Epithelial cell of prostate (primary cell): ENCODE measurements at regions not wholly inside any gene's neighbourhood (a gene's known extent, or its start where the extent isn't known, plus 50 kb on each side); places are given as distances from the start of the nearest gene placed in this dataset.
"Not testable (repeated sequence)": the region's sequence is repeated elsewhere in the genome, so short reads cannot be mapped to it uniquely, and the experiment has no call there.

Source experiments
- DNase-seq: peaks from one replicate; pipeline ENCODE4 v3.0.0-alpha.2; 2011; ENCODE audit warnings: low read depth, low spot score
- H3K27ac ChIP-seq: fragments of 450-650 bp; 2 replicates; pipeline ENCODE4 v1.5.1; 2017; ENCODE audit warnings: mild to moderate bottlenecking

DNA sequence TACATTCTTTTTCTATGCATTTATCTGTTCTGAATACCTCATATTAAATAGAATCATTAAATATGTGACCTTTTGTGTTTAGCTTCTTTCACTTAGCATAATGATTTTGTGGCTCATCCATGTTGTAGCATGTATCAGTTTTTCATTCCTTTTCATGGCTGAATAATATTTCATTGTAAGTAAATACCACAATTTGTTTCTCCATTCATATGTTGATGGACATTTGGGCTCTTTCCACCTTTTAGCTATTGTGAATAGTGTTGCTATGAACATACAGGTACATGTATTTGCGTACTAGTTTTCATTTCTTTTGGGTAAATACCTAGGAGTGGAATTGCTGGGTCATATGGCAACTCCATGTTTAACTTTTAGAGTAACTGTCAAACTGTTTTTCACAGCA is 85.1 kb downstream of the GNL3L start:
- DNase-seq: no peak
- H3K27ac ChIP-seq: no peak overlapping the region

DNA sequence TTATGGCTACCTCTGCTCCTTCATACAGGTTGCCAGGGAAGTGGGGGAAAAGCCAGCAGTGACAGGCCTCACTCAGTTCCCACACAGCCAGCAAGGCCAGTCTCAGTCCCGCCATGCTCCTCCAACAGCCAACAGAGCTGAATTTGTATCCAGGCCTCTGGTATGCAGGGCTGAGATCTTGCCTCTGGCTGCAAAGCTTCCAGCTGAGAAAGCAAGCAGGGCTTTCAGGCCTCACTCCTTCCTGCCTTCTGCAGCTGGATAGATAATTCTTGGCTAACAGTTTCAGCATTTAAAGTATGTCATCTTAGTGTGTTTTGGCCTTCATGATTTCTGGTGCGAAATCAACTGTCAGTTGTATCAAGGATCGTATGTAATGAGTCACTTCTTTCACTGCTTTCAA is 103.6 kb downstream of the GNL3L start:
- no peak overlapping the region for H3K27ac ChIP-seq
- no peak for DNase-seq

DNA sequence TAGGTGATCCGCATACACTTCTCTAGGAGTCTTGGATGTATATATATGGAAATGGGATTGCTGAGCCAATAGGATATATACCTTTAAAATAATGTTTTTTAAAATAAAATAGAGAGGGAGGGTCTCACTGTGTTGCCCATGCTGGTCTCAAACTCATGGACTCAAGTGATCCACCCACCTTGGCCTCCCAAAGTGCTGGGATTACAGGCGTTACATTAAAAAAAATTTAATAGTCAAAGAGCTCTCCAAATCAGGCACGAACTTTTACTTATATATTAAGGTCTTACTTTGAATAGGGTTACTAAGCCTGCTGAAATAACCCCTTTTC is 109.0 kb downstream of the GNL3L start:
- no peak for DNase-seq
- H3K27ac ChIP-seq: peak overlapping the region; percentile 87

DNA sequence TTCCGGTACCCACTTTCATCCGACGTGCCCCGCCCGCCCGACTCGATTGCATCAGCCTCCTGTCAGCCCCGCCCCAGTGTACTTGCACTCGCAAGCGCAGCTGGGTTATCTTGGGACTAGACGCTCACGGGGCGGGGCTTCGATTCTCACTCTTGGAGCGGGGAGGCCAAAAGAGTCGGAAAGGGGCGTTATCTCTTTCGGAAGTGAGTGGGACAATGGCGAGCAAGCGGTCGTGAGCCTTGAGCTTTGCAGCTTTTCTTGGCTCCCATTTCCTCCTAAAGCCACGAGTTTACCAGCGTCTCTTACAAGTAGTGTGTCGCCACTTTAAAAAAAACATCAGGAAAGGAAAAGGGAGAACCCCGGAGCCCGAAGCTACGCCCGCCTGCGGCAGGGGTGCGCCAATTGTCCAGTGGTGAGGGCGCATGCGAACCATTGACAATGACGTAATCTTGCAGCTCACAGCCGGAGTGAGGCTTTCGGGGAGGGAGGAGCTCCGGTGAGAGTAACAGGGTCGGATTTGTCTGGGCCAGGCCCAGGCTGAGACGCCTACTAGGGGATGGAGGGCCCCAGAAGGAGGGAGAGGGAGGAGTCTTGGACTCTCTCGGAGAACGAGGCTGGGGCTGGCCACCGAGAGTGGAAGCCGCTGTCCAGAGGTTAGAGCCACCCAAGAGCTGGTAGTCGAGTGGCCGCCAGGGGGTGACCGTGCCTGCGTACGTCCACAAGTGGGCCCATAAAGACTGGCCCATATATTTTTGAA is 109.5 kb downstream of the GNL3L start:
- H3K27ac ChIP-seq: peak overlapping the region; percentile 87
- peak; percentile 66 for DNase-seq

DNA sequence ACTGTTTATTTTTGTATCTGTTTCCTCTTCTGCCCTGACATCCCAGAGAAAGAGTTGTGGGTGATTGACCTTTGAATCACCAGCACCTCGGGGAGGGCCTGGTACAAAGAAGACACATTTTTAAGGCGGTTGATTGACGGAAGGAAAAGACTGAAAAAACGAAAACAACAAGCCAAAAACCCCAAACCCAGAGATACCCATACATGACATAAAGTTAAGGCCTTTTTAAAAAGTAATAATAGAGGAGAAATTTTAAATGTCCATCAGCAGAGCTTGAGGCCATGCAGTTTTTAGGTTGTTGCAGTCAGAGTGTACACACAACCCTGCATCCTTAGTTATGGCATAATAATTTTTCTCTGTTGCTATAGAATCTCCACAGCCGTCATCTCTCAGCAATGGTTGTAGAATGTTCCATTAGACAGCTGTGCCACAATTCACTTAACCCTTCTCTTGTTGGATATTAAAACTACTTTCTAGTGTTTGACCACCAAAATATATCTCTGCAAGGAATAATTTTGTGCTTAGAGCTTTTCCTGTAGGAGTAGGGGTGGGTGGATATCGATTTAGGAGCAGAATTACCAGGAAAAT is 110.2 kb downstream of the GNL3L start:
- H3K27ac ChIP-seq: peak overlapping the region; percentile 87
- no peak for DNase-seq

DNA sequence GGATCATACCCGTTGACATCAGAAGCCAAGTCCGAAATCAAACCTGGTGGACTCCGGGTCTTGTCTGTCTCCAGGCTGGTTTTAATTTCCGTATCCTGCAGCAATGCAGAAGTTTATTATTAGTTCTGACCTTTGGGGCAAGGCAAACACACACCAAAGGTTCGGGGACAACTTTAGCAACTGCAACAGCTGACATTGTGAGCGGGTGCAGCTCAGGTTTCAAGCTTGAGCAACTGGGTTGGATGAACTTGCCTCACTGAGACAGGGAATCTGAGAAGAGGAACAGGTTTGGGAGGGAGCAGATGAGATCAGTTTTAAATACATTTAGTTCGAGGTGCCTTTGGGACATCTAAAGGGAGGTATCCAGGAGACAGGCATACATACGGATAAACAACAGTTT is 110.7 kb downstream of the GNL3L start:
- no peak overlapping the region for H3K27ac ChIP-seq
- DNase-seq: no peak

DNA sequence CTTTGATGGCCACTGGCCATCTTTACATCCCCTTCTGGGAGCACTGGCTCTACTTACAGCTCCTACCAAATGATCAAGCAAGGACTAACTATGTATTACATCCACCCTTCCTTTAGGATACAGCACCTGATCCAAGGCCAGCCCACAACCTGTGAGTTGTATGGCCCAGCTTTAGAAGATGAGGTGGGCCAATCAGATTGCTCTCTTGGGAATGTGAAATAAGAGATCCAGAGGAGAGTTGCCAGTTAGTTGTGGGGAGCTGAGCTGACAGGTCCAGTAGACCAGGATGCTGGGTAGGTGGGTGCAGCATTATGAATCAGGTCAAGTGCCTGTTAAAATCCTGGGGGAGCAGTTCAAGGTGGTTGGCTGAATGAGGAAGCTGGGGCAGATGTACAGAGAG is 111.5 kb downstream of the GNL3L start:
- no peak for DNase-seq
- H3K27ac ChIP-seq: no peak overlapping the region

DNA sequence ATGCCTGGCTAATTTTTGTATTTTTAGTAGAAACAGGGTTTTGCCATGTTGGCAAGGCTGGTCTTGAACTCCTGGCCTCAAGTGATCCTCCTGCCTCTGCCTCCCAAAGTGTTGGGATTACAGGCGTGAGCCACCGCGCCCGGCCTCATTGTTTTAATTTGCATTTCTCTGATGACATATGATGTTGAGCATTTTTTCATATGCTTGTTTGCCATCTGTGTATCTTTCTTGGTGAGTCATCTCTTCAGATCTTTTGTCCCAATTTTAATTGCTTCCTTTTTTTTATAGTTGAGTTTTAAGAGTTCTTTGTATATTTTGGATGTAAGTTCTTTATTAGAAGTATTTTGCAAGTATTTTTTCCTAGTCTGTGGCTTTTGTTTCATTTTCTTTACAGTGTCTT is 117.6 kb downstream of the GNL3L start:
- DNase-seq, H3K27ac ChIP-seq: not testable (repeated sequence)

DNA sequence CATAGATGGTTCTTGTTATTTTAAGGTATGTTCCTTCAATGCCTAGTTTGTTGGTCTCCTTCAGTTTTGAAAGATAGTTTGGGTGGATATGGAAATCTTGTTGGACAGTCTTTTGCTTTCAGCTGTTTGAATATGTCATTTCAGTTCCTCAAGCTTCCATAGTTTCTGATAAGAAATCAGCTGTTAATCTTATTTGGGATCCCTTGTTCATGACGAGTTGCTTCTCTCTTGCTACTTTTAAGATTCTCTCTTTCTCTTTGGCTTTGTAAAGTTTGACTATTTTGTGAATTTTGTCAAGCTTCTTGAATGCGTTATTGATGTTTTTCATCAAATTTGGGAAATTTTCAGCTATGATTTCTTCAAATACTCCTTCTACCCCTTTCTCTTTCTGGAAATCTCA is 129.5 kb downstream of the GNL3L start:
- no peak overlapping the region for H3K27ac ChIP-seq
- no peak for DNase-seq

DNA sequence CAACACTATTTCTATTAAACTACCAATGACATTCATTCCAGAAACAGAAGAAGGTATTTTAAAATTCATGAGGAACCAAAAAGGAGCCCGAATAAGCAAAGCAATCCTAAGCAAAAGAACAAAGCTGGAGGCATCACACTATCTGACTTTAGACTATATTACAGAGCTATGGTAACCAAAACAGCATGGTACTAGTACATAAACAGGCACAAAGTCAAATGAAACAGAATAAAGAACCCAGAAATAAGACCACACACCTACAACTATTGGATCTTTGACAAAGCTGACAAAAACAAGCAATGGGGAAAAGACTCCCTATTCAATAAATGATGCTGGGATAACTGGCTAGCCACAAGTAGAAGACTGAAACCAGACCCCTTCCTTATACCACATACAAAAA is 122.3 kb downstream of the ITIH6 start:
- H3K27ac ChIP-seq: no peak overlapping the region
- no peak for DNase-seq

DNA sequence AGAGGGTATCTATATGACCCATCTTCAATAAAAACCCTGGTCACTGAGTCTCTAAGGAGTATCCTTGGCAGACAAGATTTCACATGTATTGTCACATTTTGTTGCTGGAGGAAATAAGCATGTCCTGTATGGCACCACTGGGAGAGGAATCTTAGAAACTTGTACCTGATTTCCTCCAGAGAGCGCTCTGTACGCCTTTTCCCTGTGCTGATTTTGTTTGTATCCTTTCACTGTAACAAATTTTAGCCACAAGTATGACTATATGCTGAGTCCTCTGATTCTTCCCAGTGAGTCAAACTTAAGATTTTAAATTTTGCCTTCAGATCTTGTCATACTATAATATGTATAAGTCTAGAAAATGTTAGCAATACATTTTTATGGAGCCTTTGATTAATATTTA is 102.8 kb downstream of the ITIH6 start:
- DNase-seq: no peak
- H3K27ac ChIP-seq: no peak overlapping the region

DNA sequence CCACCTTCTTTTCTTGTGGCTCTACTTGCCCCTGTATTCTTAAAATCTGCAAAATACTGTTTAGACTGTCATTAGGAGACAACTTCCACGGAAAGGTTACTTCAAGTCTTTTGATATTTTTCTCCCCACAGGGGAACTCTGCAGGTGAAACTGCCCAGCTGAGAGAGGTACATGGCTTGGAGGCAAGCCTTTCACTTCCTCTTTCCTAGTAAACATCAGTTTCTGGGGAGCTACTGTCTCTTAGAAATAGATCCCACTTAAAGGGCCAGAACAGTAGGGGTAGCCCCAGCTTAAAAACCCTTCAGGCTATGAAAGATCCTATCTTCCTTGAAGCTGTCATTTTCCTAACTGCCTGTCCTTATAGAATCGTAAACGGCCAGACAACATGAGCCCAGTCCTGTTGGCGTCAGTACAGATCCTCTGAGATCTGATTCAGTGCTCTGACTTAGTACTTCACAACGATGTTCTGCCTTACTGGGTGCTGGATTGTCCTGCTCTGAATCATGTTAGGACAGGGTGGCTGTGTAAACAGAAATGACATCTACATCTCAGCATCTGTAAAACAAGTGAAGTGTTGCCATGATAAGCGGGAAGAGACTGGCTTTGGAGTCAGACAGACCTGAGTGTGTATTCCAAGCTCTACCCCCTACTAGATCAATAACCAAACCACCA is 102.1 kb downstream of the ITIH6 start:
- no peak for DNase-seq
- H3K27ac ChIP-seq: no peak overlapping the region
